SK-N-SH (cell line): ENCODE measurements at regions not wholly inside any gene's neighbourhood (a gene's known extent, or its start where the extent isn't known, plus 50 kb on each side); places are given as distances from the start of the nearest gene placed in this dataset.

ENCODE experiments used
- CTCF ChIA-PET: fragments of 300-600, 350-600 bp; formaldehyde crosslinking; extraction: SDS; loops from one replicate; lab custom pipeline; 2021; lab: Yijun Ruan, JAX
- POLR2A ChIA-PET: fragments of 350-600 bp; sonication (Branson Sonifier 250); formaldehyde crosslinking; extraction: SDS; loops from one replicate; lab custom pipeline; 2020; ENCODE audit warnings: antibody characterized with exemption, inconsistent platforms; lab: Yijun Ruan, JAX
- DNase-seq: peaks from one replicate; pipeline ENCODE4 v3.0.0; 2012
- H2AFZ ChIP-seq: fragments of 200-600 bp; sonication (generic); 2 replicates; pipeline ENCODE4 v1.8.1; 2016; ENCODE audit warnings: antibody characterized with exemption, mild to moderate bottlenecking, low read depth
- H3F3A ChIP-seq: fragments of 200-600 bp; sonication (generic); replicated peaks from 2 replicates; pipeline ENCODE3; 2016; ENCODE audit warnings: antibody characterized with exemption, mild to moderate bottlenecking; ENCODE audit not compliant: insufficient read depth
- H3K27ac ChIP-seq, 2 experiments: fragments of 200-500 bp in 1 of 2; fragments of 200-600 bp in 1 of 2; sonication (Bioruptor generic) in 1 of 2; sonication (generic), shearing (Covaris generic) in 1 of 2; 2 replicates each; pipeline versions ENCODE4 v1.5.1 to v1.6.1; 2014 to 2016; ENCODE audit warnings: low read depth in 2 of 2, inconsistent platforms in 1 of 2, low read length in 1 of 2, mild to moderate bottlenecking in 1 of 2, mixed read lengths in 1 of 2
- H3K27me3 ChIP-seq: fragments of 200-600 bp; sonication (generic), shearing (Covaris generic); 2 replicates; pipeline ENCODE4 v1.6.1; 2016; ENCODE audit warnings: mixed run types; ENCODE audit not compliant: insufficient read depth
- H3K36me3 ChIP-seq, 2 experiments: fragments of 200-500 bp in 1 of 2; fragments of 200-600 bp in 1 of 2; sonication (Bioruptor generic) in 1 of 2; sonication (generic) in 1 of 2; replicated peaks in 1 of 2; 2 replicates each; pipeline versions ENCODE3 to v1.5.1; 2014 to 2016; ENCODE audit warnings: low read length in 1 of 2, mild to moderate bottlenecking in 1 of 2; ENCODE audit not compliant: insufficient read depth in 2 of 2, control insufficient read depth in 1 of 2
- H3K4me1 ChIP-seq, 2 experiments: fragments of 200-500 bp in 1 of 2; fragments of 200-600 bp in 1 of 2; sonication (Bioruptor generic) in 1 of 2; sonication (generic), shearing (Covaris generic) in 1 of 2; 2 replicates each; pipeline versions ENCODE4 v1.5.1 to v1.6.1; 2014 to 2016; ENCODE audit warnings: low read depth in 1 of 2, low read length in 1 of 2, mixed run types in 1 of 2; ENCODE audit not compliant: insufficient read depth in 2 of 2, control insufficient read depth in 1 of 2
- H3K4me2 ChIP-seq: fragments of 200-600 bp; sonication (generic), shearing (Covaris generic); 2 replicates; pipeline ENCODE4 v1.6.1; 2017; ENCODE audit warnings: mixed run types
- H3K4me3 ChIP-seq, 2 experiments: fragments of 200-500 bp in 1 of 2; fragments of 200-600 bp in 1 of 2; sonication (Bioruptor generic) in 1 of 2; sonication (generic), shearing (Covaris generic) in 1 of 2; 2 replicates each; pipeline versions ENCODE4 v1.5.1 to v1.8.1; 2014 to 2016; ENCODE audit warnings: low read depth in 2 of 2, inconsistent platforms in 1 of 2, low read length in 1 of 2, mild to moderate bottlenecking in 1 of 2, mixed read lengths in 1 of 2, moderate library complexity in 1 of 2
- H3K79me2 ChIP-seq: fragments of 200-600 bp; sonication (generic); 2 replicates; pipeline ENCODE4 v1.8.1; 2017; ENCODE audit warnings: mild to moderate bottlenecking; ENCODE audit not compliant: insufficient read depth
- H3K9ac ChIP-seq: fragments of 200-600 bp; sonication (generic); 2 replicates; pipeline ENCODE4 v1.6.1; 2017; ENCODE audit warnings: mixed run types
- H3K9me2 ChIP-seq: fragments of 200-600 bp; sonication (generic); 2 replicates; pipeline ENCODE4 v1.6.1; 2017; ENCODE audit warnings: mixed run types
- H3K9me3 ChIP-seq: fragments of 200-600 bp; sonication (generic); 2 replicates; pipeline ENCODE4 v1.6.1; 2017; ENCODE audit warnings: mixed run types, mild to moderate bottlenecking, moderate library complexity
- H4K20me1 ChIP-seq: fragments of 200-600 bp; sonication (generic); 2 replicates; pipeline ENCODE4 v1.6.1; 2017; ENCODE audit warnings: mild to moderate bottlenecking, mixed run types; ENCODE audit not compliant: insufficient read depth
- CHD2 ChIP-seq: fragments of 150-350 bp; IDR thresholded peaks from 2 replicates; pipeline ENCODE4 v1.6.1; 2018; ENCODE audit warnings: low read length; ENCODE audit not compliant: partially characterized antibody
- CTCF ChIP-seq: fragments of 200-600 bp; sonication (generic); IDR thresholded peaks from 2 replicates; pipeline ENCODE4 v1.6.1; 2017; ENCODE audit warnings: antibody characterized with exemption, mild to moderate bottlenecking, moderate library complexity
- FOXJ3 ChIP-seq: sonication (generic); formaldehyde crosslinking; IDR thresholded peaks from 2 replicates; pipeline ENCODE4 v1.5.1; 2020; ENCODE audit warnings: mild to moderate bottlenecking, missing genetic modification reagents
- GATA2 ChIP-seq: sonication (generic); formaldehyde crosslinking; IDR thresholded peaks from 2 replicates; pipeline ENCODE4 v1.5.0; 2020; ENCODE audit warnings: mild to moderate bottlenecking, missing genetic modification reagents
- MAX ChIP-seq: IDR thresholded peaks from 2 replicates; pipeline ENCODE4 v1.4.0; 2012; ENCODE audit warnings: low read depth
- MXI1 ChIP-seq: IDR thresholded peaks from 2 replicates; pipeline ENCODE4 v1.6.1; 2012; ENCODE audit warnings: mild to moderate bottlenecking, low read depth, low read length, improper control_type of control experiment
- PBX3 ChIP-seq: IDR thresholded peaks from 2 replicates; pipeline ENCODE4; 2012
- RAD21 ChIP-seq: IDR thresholded peaks from 2 replicates; pipeline ENCODE4 v1.6.1; 2012; ENCODE audit warnings: mild to moderate bottlenecking, low read length
- RXRA ChIP-seq: IDR thresholded peaks from 2 replicates; pipeline ENCODE4 v1.4.0; 2012; ENCODE audit warnings: low read depth, mild to moderate bottlenecking, borderline replicate concordance
- SIN3A ChIP-seq: IDR thresholded peaks from 2 replicates; pipeline ENCODE4 v1.6.1; 2012; ENCODE audit warnings: low read depth, mild to moderate bottlenecking, low read length, moderate library complexity, borderline replicate concordance
- TCF12 ChIP-seq: IDR thresholded peaks from 2 replicates; pipeline ENCODE4 v1.4.0; 2012
- TEAD4 ChIP-seq: IDR thresholded peaks from 2 replicates; pipeline ENCODE4 v1.4.0; 2012; ENCODE audit warnings: mild to moderate bottlenecking, borderline replicate concordance; ENCODE audit not compliant: insufficient read depth
- YY1 ChIP-seq: IDR thresholded peaks from 2 replicates; pipeline ENCODE4 v1.4.0; 2012; ENCODE audit warnings: low read depth, mild to moderate bottlenecking
- WGBS: methylation state at CpG from one replicate; pipeline ENCODE4 v1.1.6; 2017; ENCODE audit warnings: low lambda C conversion rate; 5-methylcytosine and 5-hydroxymethylcytosine counted together

- Histone ChIP-seq H3K9me3 (no peaks in the 10 kb centered on the region), H3K4me1 (no peaks in the 10 kb centered on the region; a peak in 1 of 4 replicates), H3K36me3 (no peaks in the 10 kb centered on the region), H3K9me2 (no peaks in the 10 kb centered on the region), H3K27ac (no peak overlapping the region), H3K27me3 (no peaks in the 10 kb centered on the region), H3K4me3 (no peak overlapping the region), H3K4me2 (no peak overlapping the region), H3K79me2 (no peaks in the 10 kb centered on the region), H2AFZ (no peak overlapping the region), H3F3A (no peaks in the 10 kb centered on the region), H3K9ac (no peak overlapping the region), H4K20me1 (no peaks in the 10 kb centered on the region)
- TF ChIP-seq TCF12 = no peak
- DNase-seq = no peak
- ChIA-PET CTCF (interaction anchor here (1.8 to 2.1 kb wide), 2 partner anchors 71 to 148 kb away, joined by 6 to 7 read pairs; no protein-coding TSS in a partner anchor), POLR2A (no interaction called here)
- 78% methylated on average over 36 of the region's 36 CpGs for WGBS
These were observed 147.2 kb downstream of the RBFOX3 start for GRCh38 chr17:79463421-79464317.

GRCh38 chr17:79461041-79461440 lies 149.8 kb downstream of the RBFOX3 start:
- no peaks in the 10 kb centered on the region for H3K9me3 ChIP-seq
- H3K27ac ChIP-seq = no peak overlapping the region
- no peak overlapping the region for H3K4me3 ChIP-seq
- no peaks in the 10 kb centered on the region for H3F3A ChIP-seq
- no peaks in the 10 kb centered on the region for H3K79me2 ChIP-seq
- no peak overlapping the region for H3K9ac ChIP-seq
- CTCF ChIA-PET = interaction anchor here (1.2 kb wide), 1 partner anchor 12 kb away, joined by 3 read pairs; no protein-coding TSS in a partner anchor
- WGBS = 5% methylated on average over 2 of the region's 2 CpGs
- H3K4me2 ChIP-seq = no peak overlapping the region
- no peaks in the 10 kb centered on the region; a peak in 1 of 4 replicates for H3K4me1 ChIP-seq
- POLR2A ChIA-PET = no interaction called here
- no peak overlapping the region for H2AFZ ChIP-seq
- no peaks in the 10 kb centered on the region for H3K36me3 ChIP-seq
- H3K27me3 ChIP-seq = no peaks in the 10 kb centered on the region
- no peak for TF ChIP-seq MXI1
- TF ChIP-seq TEAD4 = no peak
- TF ChIP-seq FOXJ3 (CRISPR knock-in tag) = no peak
- no peak for TF ChIP-seq MAX
- TF ChIP-seq YY1 = no peak
- no peak for TF ChIP-seq SIN3A
- no peak for TF ChIP-seq PBX3
- no peak for TF ChIP-seq GATA2 (CRISPR knock-in tag)
- TF ChIP-seq CTCF = no peak
- TF ChIP-seq RAD21 = no peak
- TF ChIP-seq RXRA = no peak
- TF ChIP-seq CHD2 = no peak
- no peak for DNase-seq
- H4K20me1 ChIP-seq = no peaks in the 10 kb centered on the region
- H3K9me2 ChIP-seq = no peaks in the 10 kb centered on the region
